NCI-H1105 (cell line): ENCODE measurements at regions not wholly inside any gene's neighbourhood (a gene's known extent, or its start where the extent isn't known, plus 50 kb on each side); places are given as distances from the start of the nearest gene placed in this dataset.
A peak's percentile ranks its signal among the peaks of the same experiment; 100 is the strongest.
"Not testable (repeated sequence)": the region's sequence is repeated elsewhere in the genome, so short reads cannot be mapped to it uniquely, and the experiment has no call there.

Source experiments
- DNase-seq: peaks from one replicate; lab custom pipeline; 2025; lab: John Stamatoyannopoulos, UW

- peak; percentile 53 for DNase-seq
Measured at GRCh38 chr21:18831942-18832676, 428.5 kb upstream of the TMPRSS15 start.

DNA sequence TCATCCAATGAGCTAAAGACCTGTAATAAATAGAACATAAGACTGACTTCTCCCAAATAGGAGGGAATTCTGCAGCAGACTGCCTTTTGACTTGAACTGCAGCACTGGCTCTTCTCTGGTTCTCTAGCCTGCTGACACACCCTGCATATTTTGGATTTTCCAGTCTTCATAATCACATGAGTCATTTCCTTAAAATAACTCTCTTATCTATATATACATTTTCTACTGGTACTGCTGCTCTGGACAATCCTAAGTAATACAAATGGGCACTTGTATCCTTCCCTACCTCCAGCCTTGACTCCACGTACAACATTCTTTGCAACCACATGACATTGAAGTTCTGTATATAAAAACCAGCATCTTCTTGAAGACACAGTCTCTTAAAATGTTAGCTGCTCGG lies 429.4 kb upstream of the TMPRSS15 start:
- DNase-seq, result no peak

GRCh38 chr21:18834121-18834520 lies 430.5 kb upstream of the TMPRSS15 start:
- DNase-seq, result not testable (repeated sequence)

DNA sequence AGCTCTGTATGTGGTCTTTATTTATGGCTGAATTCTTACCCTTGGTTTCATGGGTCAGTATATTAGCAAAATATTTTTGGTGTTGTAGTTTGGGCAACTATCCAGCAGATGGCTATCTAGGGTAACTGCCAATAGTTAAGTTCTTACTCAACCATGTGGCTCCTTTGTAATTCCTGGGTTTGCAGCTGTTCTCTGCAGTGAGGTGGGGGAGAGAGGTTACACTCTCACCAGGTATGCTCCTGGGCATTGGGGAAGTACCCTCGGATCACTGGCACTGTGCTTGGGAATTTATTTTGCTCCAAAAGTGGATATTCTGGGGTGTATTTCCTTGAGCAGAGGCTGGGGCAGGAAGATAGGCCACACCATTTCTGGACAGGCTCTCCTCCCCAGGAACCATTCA lies 436.7 kb upstream of the TMPRSS15 start:
- no peak for DNase-seq

- DNase-seq, result not testable (repeated sequence)
Measured at GRCh38 chr21:18857606-18858005, 454.0 kb upstream of the TMPRSS15 start.

DNA sequence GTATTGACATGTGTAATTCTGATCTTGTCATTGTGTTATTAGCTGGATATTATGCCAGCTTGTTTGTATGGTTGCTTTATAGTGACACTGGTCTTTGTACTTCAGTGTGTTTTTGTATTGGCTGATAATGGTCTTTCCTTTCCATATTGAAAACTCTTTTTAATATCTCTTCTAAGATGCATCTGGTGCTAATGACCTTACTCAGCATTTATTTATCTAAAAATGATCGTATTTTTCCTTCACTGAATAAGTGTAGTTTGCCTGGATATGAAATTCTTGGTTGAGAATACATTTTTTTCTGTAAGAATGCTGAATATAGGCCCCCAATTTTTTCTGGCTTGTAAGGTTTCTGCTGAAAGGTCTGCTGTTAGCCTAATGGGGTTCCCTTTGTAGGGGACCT lies 465.5 kb upstream of the TMPRSS15 start:
- DNase-seq, result no peak

GRCh38 chr21:18877917-18878316 lies 474.3 kb upstream of the TMPRSS15 start:
- no peak for DNase-seq

DNA sequence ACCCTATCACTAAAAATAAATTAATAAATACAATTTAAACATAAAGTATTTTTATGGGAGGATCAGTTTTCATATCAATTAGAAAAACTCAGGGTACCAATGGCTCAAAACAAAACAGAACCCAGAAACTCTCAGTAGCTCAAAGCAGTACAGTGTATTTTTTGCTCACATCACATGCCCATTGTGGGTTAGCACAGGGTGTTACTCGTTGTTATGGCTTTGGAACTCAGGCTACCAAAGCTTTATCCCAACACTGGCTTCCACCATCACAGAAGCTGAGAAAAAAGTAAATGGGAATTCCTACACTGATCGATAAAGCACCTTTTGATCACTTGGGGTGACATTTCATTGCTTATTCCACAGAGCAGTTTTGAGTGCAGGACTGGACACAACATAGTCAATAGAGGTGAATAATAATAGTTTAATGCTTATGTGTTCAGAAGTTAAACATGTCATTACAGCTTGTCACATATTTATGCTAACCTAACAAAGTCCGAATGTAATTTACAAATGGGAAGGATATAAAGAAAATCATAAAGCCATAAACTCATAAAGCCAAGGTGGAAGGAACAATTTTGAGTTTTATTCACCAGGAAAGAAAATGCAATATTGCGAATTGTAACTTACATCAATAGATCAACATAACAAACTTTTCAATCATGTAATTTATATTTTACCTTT lies 484.5 kb upstream of the TMPRSS15 start:
- no peak for DNase-seq

DNA sequence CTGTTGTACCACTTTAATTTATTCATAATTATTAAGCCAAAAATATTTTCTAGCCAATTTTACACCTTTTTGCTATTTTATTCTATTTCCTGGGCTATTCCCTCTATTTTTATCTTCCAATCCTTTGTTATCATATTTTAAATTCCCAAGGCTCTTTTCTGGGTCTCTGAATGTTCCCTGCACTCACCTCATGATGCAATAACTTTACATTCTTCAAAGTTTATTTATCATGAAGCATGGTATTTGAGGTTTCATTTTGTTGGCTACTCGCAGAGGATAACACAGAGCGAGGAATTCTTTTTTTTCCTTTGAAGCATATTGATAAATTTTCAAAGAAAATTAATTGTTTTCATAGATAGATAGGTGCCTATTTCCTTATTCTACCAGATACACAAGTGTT lies 489.8 kb upstream of the TMPRSS15 start:
- DNase-seq, result no peak

DNA sequence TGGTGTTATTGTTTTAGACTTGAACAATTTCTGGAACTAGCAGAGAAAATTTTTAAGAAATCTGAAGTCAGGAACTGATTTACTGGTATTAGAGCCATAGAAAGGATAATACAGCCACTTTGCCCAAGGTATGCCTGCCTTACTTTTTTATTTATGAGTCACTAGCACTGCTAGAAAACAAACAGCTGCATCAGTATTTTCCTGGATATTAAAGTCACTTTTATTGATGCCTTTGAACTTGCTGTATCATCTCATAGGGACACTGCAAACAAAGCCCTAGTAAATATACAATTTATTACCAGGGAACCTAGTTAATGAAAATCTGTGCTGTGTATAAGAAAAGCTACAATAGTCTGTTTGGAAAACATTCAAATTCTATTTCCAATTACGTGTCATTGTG lies 490.8 kb upstream of the TMPRSS15 start:
- no peak for DNase-seq

DNA sequence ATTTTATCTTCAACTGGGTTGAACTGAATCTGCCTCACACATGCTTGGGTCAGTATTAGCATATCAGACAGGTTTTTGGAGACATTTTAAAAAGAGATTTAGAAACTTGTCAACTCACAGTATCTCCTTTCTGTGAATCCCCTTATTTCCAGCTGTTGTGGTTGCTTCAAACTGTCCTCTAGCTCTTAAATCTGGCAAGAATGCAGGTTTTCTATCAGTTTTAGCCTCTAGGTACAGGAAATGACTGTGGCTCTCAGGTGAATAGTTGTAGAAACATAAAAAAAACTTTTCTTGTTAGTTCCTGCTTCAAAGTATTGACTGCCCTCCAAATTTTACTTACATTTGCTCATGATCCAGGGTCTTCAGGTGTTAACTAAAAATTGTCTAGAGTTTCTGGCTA lies 495.7 kb upstream of the TMPRSS15 start:
- no peak for DNase-seq

DNA sequence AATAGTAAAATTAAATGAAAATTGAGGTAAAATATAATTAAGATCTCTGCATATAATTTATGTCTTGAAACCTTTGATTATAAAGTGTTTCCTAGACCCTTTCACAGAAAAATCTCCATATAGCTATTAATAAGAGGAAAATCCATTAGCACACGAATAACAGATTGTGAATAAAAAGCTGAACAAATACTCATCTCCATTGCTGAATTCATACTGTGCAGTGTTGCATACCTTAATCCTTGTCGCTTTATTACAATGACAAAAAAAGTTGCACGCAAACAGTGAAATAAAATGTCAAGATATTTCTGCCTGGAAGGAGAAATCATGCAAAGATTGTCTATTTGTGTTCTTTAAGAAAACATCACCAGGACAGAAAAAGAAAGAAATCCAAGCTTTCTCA lies 499.1 kb upstream of the TMPRSS15 start:
- no peak for DNase-seq

DNA sequence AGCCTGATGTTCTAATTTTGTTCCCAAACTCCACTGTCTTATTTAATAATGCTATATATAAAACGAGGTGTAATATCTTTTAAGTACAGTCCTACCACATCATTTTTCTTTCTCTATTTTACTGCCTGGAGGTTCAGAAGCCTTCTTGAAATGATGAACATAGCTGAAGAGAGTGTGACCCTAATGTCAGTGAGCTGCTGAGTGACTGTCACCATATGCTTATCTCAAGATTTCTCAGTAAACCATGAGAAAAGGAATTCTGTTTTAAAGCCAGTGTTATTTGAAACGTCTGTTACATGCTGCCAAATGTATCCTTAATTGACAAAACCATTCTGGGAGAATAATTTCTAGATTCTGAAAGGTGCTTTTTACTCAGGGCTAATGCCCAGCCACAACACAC lies 503.5 kb upstream of the TMPRSS15 start:
- no peak for DNase-seq

DNA sequence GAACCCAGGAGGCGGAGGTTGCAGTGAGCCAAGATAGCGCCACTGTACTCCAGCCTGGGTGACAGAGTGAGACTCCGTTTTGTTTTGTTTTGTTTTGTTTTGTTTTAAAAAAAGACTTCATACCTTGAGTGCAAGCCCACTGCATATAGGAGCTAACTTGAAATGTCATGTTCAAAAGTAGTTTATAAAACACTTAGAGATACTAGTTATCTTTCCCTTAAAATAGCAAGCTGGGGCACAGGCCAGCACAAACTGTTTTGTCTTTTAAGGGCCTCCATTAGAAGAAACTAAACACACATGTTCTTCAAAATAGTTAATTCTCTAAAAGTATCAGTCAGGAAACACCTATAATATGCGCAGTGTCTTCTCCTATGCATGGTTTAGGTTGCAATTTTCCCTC lies 505.1 kb upstream of the TMPRSS15 start:
- DNase-seq, result no peak

DNA sequence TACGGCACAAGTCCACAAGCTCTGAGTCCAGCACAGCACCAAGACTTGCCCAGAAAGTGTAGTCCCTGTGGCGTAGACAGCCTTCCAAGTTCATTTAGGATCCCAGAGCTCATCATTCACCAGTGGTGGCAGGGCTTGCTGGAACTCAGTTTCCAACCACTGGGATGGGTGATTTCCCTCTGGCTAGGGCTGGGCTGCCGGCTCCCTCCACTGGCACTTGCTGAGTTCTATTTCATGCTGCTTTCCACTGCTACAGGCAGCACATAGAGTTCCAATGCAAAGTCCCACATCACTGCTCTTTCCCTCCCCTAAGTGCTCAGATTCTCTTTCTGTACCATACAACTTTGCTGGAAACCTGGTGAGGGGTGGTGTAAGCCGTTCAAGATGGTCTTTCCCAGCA lies 510.3 kb upstream of the TMPRSS15 start:
- no peak for DNase-seq

GRCh38 chr21:18914570-18914969 lies 511.0 kb upstream of the TMPRSS15 start:
- DNase-seq, result no peak

DNA sequence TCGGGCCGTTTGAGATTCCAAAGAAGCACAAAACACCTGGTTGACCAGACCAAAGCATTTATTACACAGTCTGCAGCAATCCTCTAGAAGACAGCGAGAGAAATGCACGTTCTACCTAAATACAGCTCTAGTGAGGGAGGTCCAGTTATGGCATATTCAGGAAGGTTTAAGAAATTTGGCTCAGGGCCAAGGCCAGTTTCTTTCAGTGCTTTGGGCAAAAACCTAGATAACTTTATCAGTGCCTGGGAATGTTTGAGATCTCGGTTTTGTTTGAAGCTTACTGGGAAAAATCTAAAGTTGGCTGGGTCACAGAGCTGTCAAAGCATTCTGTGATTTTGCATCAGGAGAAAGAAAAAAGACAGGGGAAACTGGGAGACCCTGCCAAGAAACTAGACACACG lies 514.0 kb upstream of the TMPRSS15 start:
- no peak for DNase-seq

GRCh38 chr21:18931237-18931636 lies 527.7 kb upstream of the TMPRSS15 start:
- no peak for DNase-seq

DNA sequence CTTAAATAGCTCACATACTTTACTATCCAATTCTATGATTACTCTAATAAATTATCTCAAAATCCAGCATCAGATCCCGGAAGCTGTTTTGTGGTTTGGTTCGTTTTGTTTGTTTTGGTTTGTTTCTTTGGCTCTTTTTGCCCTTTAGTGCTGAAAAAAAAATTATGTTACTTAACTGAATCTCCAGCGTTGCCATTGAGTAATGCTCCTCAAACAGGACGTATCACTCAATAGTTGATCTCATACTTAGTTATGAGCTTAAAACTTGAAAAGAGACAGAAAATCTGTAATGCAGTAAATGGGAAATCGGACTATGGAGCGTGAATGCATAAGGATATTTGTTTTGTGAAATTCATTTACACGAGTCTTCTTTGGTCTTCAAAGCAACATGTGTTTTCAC lies 533.8 kb upstream of the TMPRSS15 start:
- no peak for DNase-seq

GRCh38 chr21:18940791-18941190 lies 537.2 kb upstream of the TMPRSS15 start:
- DNase-seq, result no peak

- DNase-seq, result no peak
Measured at GRCh38 chr21:18950045-18950740, 546.6 kb upstream of the TMPRSS15 start.

- peak; percentile 21 for DNase-seq
Measured at GRCh38 chr21:18951271-18952038, 547.9 kb upstream of the TMPRSS15 start.
